Heart right ventricle (tissue), 16 donors: ENCODE measurements at regions not wholly inside any gene's neighbourhood (a gene's known extent, or its start where the extent isn't known, plus 50 kb on each side); places are given as distances from the start of the nearest gene placed in this dataset.

Source experiments
- ATAC-seq, 8 donors: fragments of 200-7000 bp; cut with Tn5 transposase; one replicate each; pipeline ENCODE4 v1.9.1; 2020; ENCODE audit warnings: mild to moderate bottlenecking in 8 of 8, moderate library complexity in 8 of 8, moderate number of reproducible peaks in 1 of 8
- DNase-seq, 2 donors: peaks; one replicate each; pipeline ENCODE4 v3.0.0-alpha.2; 2020
- H3K27ac ChIP-seq, 10 donors: fragments of 200-600 bp; sonication (generic) in 2 of 10; one replicate each; pipeline versions ENCODE4 v1.5.0 to v1.8.0; 2020 to 2022; ENCODE audit warnings: mild to moderate bottlenecking in 3 of 10
- H3K27me3 ChIP-seq, 7 donors: fragments of 200-600 bp; one replicate each; pipeline ENCODE4 v1.8.0; 2021 to 2022; ENCODE audit warnings: mild to moderate bottlenecking in 2 of 7
- H3K36me3 ChIP-seq, 9 donors: fragments of 200-600 bp; sonication (generic) in 1 of 9; one replicate each; pipeline versions ENCODE4 v1.5.0 to v1.8.0; 2020 to 2022; ENCODE audit warnings: mild to moderate bottlenecking in 2 of 9
- H3K4me1 ChIP-seq, 9 donors: fragments of 200-600 bp; sonication (generic) in 1 of 9; one replicate each; pipeline versions ENCODE4 v1.5.0 to v1.8.0; 2020 to 2022; ENCODE audit warnings: mild to moderate bottlenecking in 4 of 9
- H3K4me3 ChIP-seq, 10 donors: fragments of 200-600 bp; sonication (generic) in 2 of 10; one replicate each; pipeline versions ENCODE4 v1.5.0 to v1.8.0; 2020 to 2022; ENCODE audit warnings: mild to moderate bottlenecking in 7 of 10, moderate library complexity in 2 of 10
- H3K9me3 ChIP-seq, 11 donors: fragments of 200-600 bp in 10 of 11; sonication (generic) in 2 of 11; one replicate each; pipeline versions ENCODE4 v1.5.0 to v1.8.0; 2013 to 2022; ENCODE audit warnings: mild to moderate bottlenecking in 2 of 11, control low read depth in 1 of 11, moderate library complexity in 1 of 11
- WGBS, 2 donors: extraction: QIAGEN DNeasy Blood & Tissue Kit; methylation state at CpG; one replicate each; pipeline ENCODE4 v1.1.7; 2013; ENCODE audit warnings: inconsistent platforms in 1 of 2; 5-methylcytosine and 5-hydroxymethylcytosine counted together
- intact Hi-C, 10 donors: fragments of 100-400 bp; cut with DNase I; formaldehyde crosslinking; loops; one replicate each; pipeline versions ENCODE4 v1.11.1 to v1.14.2; 2022
- TF ChIP-seq, protein P1 (sequence below), 9 donors: fragments of 200-600 bp; sonication (generic) in 2 of 9; IDR thresholded peaks; one replicate each; pipeline versions ENCODE4 v1.5.0 to v1.8.0; 2021 to 2022; ENCODE audit warnings: antibody characterized with exemption in 9 of 9, mild to moderate bottlenecking in 5 of 9, moderate library complexity in 1 of 9
- donor health status: Arrhythmogenic right ventricular cardiomyopathy.
- donor health status: ischemic (EF 13 %, LVEDD 7.1; RV severe dilation, severe dysfunction).
- donor health status: healthy with polysubstance abuse.
- donor health status: DM: no; HTN: yes; CAD: no.
- donor health status: DM: no; HTN: no; CAD: no.
- donor health status: ischemic (EF 25% LVEDD 6.9; RV normal size, moderate dysfunction).
- donor health status: ischemic (EF 25% LVEDD 5.7; RV mildly dilated, moderate dysfunction).
- donor health status: healthy.
- donor health status: DM: yes; HTN: yes; CAD: no.
- donor health status: Ischemic cardiomyopathy.
- donor health status: ischemic (EF 35%, LVEDD 5.7; RV mildly dilated, moderate dysfunction).
- donor health status: nonischemic (EF 11% LVEDD 7.7; RV severe dilation, severe dysfunction).
- donor health status: DM: yes; HTN: yes; CAD: no.
- donor health status: PGD.
- donor health status: ischemic (EF 29% LVEDD 5.4; RV normal size, mild dysfunction).
- donor health status: nonischemic (EF 23%, LVEDD 6.1; RV moderate dilation, normal function).

DNA sequence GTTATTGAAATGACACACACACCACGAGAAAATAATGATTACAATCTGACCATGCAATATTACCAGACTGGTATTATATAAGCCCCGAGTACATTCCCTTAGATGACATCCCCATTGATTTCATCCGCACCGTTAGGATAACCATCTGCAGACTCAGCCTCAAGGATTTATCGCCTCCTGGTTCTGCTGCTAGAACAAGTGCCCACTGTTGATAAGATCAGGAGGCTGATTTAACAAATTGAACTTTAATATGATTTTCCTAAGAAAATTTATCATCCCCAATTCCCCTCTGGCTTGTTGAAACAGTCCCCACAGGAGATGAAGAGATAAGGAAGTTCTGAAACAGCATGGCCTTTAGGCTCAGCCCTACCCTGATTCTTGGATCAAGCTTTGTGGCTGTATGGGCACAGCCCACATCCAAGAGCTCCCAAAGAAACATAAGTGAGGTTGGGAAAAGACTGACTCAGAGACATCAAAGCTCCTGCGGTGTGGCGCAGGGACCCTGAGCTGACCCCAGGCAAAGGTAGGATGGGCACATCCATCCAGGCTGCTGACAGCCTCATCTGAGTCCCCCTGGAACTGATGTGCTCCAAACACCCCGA, 59.2 kb upstream of the CHCHD3 start:
- H3K27ac ChIP-seq = no peak overlapping the region
- H3K27me3 ChIP-seq = peaks cover 0 to 37% (median 6%) of the 10 kb centered on the region in 7 donors
- TF ChIP-seq, protein P1, sequence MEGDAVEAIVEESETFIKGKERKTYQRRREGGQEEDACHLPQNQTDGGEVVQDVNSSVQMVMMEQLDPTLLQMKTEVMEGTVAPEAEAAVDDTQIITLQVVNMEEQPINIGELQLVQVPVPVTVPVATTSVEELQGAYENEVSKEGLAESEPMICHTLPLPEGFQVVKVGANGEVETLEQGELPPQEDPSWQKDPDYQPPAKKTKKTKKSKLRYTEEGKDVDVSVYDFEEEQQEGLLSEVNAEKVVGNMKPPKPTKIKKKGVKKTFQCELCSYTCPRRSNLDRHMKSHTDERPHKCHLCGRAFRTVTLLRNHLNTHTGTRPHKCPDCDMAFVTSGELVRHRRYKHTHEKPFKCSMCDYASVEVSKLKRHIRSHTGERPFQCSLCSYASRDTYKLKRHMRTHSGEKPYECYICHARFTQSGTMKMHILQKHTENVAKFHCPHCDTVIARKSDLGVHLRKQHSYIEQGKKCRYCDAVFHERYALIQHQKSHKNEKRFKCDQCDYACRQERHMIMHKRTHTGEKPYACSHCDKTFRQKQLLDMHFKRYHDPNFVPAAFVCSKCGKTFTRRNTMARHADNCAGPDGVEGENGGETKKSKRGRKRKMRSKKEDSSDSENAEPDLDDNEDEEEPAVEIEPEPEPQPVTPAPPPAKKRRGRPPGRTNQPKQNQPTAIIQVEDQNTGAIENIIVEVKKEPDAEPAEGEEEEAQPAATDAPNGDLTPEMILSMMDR (IDR thresholded peaks at IDR 0.05) = no peak
- no peak for ATAC-seq
- H3K4me1 ChIP-seq = no peaks in the 10 kb centered on the region
- H3K9me3 ChIP-seq = no peaks in the 10 kb centered on the region
- intact Hi-C loops = no loop called here
- H3K4me3 ChIP-seq = no peak overlapping the region
- WGBS, 2 donors = 75 to 87% methylated on average over 8 of the region's 8 CpGs
- DNase-seq = no peak
- no peaks in the 10 kb centered on the region for H3K36me3 ChIP-seq

DNA sequence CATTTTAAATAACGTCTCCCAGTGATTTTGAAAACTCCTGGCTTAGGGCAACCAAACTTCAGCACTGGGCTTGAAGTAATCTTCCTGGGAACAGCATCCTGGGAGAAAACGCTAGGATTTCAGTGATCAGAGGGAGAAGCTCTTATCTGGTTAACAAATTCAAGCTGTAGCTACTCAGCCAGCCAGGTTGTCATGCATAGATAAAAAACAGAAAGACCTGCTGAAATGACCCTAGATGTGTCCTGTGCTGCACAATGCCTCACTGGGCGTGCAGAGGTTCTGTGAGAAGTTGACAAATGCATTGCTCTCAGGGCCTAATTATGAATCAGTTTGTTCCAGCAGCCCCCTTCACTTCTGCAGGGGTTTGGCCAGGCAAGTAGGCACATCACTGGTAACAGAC, 68.9 kb upstream of the CHCHD3 start:
- 48 to 51% methylated on average over 3 of the region's 3 CpGs for WGBS, 2 donors
- Histone ChIP-seq H3K9me3 (peaks cover 0 to 4% (median 0%) of the 10 kb centered on the region in 11 donors), H3K4me1 (no peaks in the 10 kb centered on the region), H3K27ac (no peak overlapping the region), H3K36me3 (no peaks in the 10 kb centered on the region), H3K4me3 (no peak overlapping the region), H3K27me3 (peaks cover 0 to 17% (median 0%) of the 10 kb centered on the region in 7 donors)
- DNase-seq (no peak), ATAC-seq (no peak)
- TF ChIP-seq, protein P1 (IDR thresholded peaks at IDR 0.05) = no peak
- intact Hi-C loops = no loop called here

DNA sequence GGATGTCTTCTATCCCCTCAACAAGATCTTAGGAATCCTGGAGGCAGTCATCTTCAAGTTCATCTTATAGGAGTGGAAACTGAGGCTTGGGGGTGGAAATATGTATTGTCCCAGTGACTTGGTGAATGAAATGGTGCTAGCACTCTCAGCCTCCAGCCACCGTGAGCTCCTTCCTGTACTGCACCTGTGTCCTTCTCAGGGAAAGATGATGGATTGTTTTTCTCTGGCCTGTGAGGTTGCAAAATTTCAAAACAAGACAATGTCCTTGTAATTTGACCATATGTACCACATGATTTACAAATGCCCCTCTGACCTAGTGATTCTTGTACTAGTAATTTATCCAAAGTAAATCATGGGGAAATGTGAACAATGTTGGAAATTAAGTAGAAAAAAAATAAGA, 71.0 kb upstream of the CHCHD3 start:
- peaks cover 0 to 4% (median 0%) of the 10 kb centered on the region in 7 donors for H3K27me3 ChIP-seq
- no peaks in the 10 kb centered on the region for H3K4me1 ChIP-seq
- TF ChIP-seq, protein P1 (IDR thresholded peaks at IDR 0.05) = no peak
- H3K27ac ChIP-seq = no peak overlapping the region
- H3K36me3 ChIP-seq = no peaks in the 10 kb centered on the region
- H3K4me3 ChIP-seq = no peak overlapping the region
- intact Hi-C loops = no loop called here
- DNase-seq (no peak), ATAC-seq (no peak)
- 71 to 88% methylated on average over 1 of the region's 1 CpG for WGBS, 2 donors
- H3K9me3 ChIP-seq = no peaks in the 10 kb centered on the region

DNA sequence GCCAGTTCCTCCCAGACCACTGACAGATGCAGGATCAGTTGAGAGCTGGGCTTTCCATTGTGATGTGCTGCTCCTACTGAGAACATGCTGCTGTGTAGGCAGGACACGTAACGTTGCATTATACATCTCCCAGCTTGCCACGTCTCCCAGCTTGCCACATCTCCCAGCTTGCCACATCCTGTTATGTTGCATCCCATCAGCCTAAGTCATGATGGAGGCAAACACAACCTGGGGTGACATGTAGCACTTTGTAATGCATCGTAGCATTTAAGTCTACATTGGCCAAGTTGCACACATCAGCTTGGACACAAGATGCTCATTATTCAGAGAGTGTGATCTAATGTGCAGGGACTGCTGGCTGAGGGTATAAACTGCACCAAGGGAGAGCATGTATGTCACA, 73.3 kb upstream of the CHCHD3 start:
- Histone ChIP-seq H3K36me3 (no peaks in the 10 kb centered on the region), H3K9me3 (no peaks in the 10 kb centered on the region), H3K27ac (no peak overlapping the region), H3K4me1 (no peaks in the 10 kb centered on the region), H3K4me3 (no peak overlapping the region), H3K27me3 (peaks cover 0 to 4% (median 0%) of the 10 kb centered on the region in 7 donors)
- TF ChIP-seq, protein P1 (IDR thresholded peaks at IDR 0.05) = no peak
- intact Hi-C loops = no loop called here
- no peak for ATAC-seq
- 65 to 80% methylated on average over 4 of the region's 4 CpGs for WGBS, 2 donors
- DNase-seq = no peak
